ENCODE measurements at regions not wholly inside any gene's neighbourhood (a gene's known extent, or its start where the extent isn't known, plus 50 kb on each side); places are given as distances from the start of the nearest gene placed in this dataset.
"Not testable (repeated sequence)": the region's sequence is repeated elsewhere in the genome, so short reads cannot be mapped to it uniquely, and the experiment has no call there.

DNA sequence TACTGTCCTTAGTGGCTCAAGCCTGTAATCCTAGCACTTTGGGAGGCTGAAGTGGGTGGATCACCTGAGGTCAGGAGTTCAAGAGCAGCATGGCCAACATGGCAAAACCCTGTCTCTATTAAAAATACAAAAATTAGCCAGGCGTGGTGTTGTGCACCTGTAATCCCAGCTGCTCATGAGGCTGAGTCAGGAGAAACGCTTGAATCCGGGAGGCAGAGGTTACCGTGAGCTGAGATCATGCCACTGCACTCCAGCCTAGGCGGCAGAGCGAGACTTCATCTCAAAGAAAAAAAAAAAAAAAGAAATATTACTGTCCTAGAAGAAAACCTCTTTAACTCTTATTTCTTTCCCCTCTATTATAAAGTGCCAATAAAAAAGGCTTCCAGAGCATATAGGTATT lies 115.2 kb upstream of the PDE7B start:
- TF ChIP-seq, protein P1, sequence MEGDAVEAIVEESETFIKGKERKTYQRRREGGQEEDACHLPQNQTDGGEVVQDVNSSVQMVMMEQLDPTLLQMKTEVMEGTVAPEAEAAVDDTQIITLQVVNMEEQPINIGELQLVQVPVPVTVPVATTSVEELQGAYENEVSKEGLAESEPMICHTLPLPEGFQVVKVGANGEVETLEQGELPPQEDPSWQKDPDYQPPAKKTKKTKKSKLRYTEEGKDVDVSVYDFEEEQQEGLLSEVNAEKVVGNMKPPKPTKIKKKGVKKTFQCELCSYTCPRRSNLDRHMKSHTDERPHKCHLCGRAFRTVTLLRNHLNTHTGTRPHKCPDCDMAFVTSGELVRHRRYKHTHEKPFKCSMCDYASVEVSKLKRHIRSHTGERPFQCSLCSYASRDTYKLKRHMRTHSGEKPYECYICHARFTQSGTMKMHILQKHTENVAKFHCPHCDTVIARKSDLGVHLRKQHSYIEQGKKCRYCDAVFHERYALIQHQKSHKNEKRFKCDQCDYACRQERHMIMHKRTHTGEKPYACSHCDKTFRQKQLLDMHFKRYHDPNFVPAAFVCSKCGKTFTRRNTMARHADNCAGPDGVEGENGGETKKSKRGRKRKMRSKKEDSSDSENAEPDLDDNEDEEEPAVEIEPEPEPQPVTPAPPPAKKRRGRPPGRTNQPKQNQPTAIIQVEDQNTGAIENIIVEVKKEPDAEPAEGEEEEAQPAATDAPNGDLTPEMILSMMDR (IDR thresholded peaks at IDR 0.05) = not testable (repeated sequence)
- not testable (repeated sequence) for TF ChIP-seq POLR2A (IDR thresholded peaks at IDR 0.05)
